Stimulated activated CD4-positive, alpha-beta T cell treated with anti-CD3 and anti-CD28 coated beads, Interleukin-1b, Interleukin-23, amount 100 ng/mL, for 48 hours (primary cell): ENCODE measurements at regions not wholly inside any gene's neighbourhood (a gene's known extent, or its start where the extent isn't known, plus 50 kb on each side); places are given as distances from the start of the nearest gene placed in this dataset.
"Not testable (repeated sequence)": the region's sequence is repeated elsewhere in the genome, so short reads cannot be mapped to it uniquely, and the experiment has no call there.

Source experiments
- DNase-seq: peaks from one replicate; pipeline ENCODE4 v3.0.0-alpha.2; 2020

- DNase-seq: no peak
Observed at GRCh38 chr5:44943647-44944046, 134.9 kb downstream of the MRPS30 start.

DNA sequence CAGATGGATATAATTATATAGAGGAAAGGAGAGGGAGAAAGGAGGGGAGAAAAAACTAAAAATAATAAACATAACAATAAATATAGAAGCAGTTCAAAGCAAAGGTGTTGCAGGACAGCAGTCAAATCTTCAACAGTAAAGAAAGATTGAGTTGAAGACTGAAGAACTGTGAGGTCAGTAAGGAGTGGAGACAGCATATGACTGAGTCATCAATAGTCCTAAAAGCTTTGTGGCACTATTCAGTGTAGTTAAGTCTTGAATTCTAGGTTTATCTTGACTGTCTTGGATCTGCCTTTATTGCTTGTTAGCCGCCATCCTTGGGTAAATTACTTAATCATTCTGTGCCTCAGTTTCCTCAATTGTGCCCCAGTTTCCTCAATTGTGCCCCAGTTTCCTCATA lies 137.0 kb downstream of the MRPS30 start:
- DNase-seq: no peak

DNA sequence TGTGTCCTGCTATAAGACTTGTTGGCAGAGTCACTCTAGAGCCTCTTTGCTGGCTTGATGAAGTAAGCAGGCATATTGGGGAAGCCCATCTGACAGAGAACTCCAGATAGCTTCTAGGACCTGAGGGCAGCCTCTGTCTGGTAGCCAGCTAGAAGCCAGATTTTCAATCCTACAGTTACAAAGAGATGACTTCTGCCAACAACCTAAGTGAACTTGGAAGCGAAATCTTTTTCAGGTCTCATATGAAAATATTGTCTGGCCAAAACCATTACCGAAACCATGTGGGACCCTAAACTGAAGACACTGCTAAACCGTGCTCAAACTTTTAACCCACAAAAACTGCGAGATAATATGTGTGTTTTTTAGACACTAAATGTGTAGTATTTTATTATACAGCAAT lies 140.9 kb downstream of the MRPS30 start:
- DNase-seq: no peak

GRCh38 chr5:44951371-44951770 lies 142.6 kb downstream of the MRPS30 start:
- DNase-seq: no peak

DNA sequence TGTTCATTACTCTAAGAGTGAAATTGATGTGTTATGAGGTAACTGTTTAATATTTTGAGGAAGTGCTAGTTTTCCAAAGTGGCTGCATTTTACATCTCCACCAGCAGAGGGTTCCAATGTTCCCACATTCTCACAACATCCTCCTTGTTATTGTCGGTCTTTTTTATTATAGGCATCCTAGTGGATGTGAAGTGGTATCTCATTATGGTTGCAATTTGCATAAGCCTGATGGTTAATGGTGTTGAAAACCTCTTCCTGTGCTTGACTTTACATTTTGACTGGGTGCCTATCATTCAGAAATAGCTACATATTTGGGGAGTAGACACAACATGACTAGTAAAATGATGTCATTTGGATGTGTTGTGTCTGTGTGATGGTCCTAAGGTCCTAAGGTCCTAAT lies 143.6 kb downstream of the MRPS30 start:
- no peak for DNase-seq

- no peak for DNase-seq
Observed at GRCh38 chr5:44953078-44953477, 144.3 kb downstream of the MRPS30 start.

DNA sequence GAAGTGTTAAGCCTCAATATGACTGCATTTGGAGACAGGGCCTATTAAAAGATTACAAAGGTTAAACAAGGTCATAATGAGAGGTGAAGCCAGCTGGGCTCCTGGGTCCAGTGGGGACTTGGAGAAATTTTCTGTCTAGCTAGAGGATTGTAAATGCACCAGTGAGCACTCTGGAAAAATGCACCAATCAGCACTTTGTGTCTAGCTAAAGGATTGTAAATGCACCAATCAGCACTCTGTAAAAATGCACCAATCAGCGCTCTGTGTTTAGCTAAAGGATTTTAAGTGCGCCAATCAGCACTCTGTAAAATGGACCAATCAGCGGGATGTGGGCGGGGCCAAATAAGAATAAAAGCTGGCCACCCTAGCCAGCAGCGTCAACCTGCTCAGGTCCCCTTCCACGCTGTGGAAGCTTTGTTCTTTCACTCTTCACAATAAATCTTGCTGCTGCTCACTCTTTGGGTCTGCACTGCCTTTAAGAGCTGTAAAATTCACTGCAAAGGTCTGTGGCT lies 150.3 kb downstream of the MRPS30 start:
- not testable (repeated sequence) for DNase-seq

DNA sequence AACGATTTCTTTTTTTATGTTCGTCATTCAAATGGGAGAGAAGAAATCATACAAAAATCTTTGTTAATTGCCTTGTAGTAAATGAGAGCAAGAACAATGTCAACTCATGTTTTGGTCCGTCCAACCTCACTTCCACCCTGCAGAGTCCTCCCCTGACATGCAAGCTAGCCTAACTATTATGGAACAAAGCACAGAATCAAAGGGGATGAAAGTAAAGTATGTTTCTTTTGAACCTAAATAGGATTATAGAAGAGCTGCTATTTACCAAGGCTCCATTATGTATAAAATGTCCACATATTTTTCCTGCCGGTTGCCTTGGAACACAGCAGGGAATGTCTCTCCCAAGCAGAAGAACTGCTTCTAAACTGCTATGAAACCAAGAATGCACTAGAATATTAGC lies 161.1 kb downstream of the MRPS30 start:
- DNase-seq: no peak

DNA sequence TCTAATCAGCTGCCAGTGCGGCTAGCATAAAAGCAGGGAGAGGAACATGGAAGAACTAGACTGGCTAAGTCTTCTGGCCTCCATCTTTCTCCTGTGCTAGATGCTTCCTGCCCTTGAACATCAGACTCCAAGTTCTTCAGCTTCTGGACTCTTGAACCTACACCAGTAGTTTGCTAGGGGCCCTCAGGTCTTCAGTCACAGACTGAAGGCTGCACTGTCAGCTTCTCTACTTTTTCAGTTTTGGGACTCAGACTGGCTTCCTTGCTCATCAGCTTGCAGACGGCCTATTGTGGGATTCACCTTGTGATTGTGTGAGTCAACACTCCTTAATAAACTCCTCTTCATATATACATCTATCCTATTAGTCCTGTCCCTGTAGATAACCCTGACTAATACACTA lies 162.2 kb downstream of the MRPS30 start:
- not testable (repeated sequence) for DNase-seq

- DNase-seq: no peak
Observed at GRCh38 chr5:44974813-44975212, 166.1 kb downstream of the MRPS30 start.

GRCh38 chr5:44981708-44982107 lies 173.0 kb downstream of the MRPS30 start:
- no peak for DNase-seq

- DNase-seq: no peak
Observed at GRCh38 chr5:44983006-44983405, 174.3 kb downstream of the MRPS30 start.

DNA sequence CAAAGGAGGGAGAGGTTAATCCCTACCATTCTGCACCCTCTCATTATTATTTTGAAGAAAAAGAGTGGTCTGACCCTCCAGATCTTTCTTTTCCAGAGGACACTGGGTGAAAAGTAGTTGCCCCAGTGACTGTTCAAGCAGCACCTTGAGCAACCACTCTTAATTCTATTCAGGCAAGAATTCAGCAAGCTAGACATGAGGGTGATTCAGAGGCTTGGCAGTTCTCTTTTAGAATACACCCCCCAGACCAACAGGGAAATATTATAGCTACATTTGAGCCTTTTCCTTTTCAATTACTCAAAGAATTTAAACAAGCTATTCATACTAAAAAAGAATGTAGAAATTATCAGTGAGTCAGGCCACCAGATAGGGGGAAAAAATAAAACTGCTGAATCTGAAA lies 178.3 kb downstream of the MRPS30 start:
- DNase-seq: no peak

- no peak for DNase-seq
Observed at GRCh38 chr5:44991693-44992092, 182.9 kb downstream of the MRPS30 start.

DNA sequence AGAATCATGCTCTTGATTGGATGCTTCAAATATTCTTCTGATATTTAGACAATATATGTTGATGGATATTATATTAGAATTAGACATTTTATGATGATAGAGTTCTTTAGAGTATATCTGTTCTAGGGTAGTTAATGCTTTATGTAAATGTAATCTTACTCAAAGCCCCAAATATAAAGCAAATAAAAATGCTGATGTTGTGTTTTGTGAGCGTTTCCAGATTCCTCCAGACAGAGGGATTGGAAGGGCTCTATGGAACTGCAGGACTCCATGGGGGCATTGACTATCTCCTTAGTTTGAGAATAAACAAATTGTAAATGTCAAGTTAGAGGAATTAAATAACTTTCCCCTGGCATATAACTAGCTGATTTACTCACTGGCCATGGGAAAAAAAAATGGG lies 184.5 kb downstream of the MRPS30 start:
- DNase-seq: no peak

DNA sequence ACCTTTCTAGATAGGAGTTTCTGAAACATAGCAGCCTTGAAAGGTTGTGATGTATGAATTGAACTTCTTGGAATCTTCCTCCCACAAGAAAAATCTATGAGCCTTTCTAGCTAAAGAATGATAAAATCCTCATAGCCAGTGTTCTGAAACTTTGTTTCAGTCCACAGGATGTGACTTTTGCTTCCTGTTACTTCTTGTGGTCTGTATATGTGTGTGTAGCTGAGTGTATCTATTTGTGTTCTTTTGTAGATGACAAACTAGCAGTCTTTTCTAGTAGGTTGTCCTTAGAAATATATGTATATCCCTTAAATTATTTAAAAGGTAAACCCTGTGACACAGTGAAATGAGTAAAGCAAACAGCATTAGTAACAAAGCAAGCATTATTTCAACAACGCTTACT lies 188.8 kb downstream of the MRPS30 start:
- DNase-seq: no peak

DNA sequence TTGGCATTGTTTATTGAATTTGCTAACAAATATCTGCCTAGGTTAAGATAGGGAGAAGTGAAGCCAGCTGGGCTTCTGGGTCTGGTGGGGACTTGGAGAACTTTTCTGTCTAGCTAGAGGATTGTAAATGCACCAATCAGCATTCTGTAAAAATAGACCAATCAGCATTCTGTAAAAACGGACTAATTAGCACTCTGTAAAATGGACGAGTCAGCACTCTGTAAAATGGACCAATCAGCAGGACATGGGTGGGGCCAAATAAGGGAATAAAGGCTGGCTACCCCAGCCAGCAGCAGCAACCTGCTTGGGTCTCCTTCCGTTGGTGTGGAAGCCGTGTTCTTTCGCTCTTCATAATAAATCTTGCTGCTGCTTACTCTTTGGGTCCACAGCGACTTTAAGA lies 198.4 kb downstream of the MRPS30 start:
- DNase-seq: not testable (repeated sequence)

DNA sequence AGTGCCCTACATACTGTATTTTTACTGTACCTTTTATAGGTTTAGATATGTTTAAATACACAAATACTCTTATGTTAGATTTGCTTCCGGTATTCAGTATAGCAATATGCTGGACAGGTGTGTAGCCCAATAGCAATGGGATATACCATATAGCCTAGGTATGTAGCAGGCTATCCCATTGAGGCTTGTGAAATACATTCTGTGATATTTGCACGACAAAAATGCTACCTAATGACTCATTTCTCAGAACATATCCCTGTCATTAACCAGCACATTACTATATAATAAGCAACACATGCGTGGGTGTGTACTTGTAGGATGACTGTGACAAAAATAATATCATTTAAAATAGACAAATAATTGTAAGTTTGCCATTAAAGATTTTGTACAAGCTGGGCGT lies 208.8 kb downstream of the MRPS30 start:
- no peak for DNase-seq

DNA sequence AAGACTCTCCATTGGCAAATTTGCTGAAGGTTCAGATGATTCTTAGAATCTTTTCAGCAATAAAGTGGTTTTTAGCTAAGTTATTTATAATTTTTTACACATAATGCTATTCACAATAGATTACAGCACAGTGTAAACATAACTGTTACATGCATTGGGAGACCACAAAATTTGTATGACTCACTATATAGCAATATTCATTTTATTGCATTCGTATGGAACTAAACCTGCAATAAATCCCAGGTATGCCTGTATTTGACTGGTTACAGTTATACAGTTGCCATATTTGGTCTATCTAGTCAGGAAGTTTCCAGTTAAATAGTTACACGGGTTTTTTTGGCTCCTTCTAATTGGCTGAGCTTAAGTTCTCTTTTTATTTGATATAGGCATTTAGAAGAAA lies 220.8 kb downstream of the MRPS30 start:
- no peak for DNase-seq

DNA sequence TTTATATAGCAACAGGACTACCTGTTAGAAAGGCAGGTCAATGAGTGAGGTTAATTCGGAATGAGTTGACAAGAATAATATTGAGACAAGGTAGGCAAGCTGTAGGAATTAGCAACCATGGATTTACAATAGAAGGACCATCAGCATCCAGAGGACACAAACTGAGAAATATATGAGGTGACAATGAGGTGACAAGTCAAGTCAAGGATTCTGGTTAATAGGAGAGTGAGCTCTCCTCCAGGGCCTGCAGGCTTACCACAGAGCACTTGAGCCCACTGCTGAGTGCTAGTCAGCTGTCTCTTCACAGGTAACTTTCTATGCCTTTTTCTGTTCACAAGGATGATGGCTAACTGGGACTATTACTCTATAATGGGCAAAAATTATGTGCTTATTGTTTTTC lies 227.2 kb downstream of the MRPS30 start:
- DNase-seq: no peak

GRCh38 chr5:45037927-45038326 lies 229.2 kb downstream of the MRPS30 start:
- no peak for DNase-seq

- DNase-seq: no peak
Observed at GRCh38 chr5:45038366-45038987, 229.7 kb downstream of the MRPS30 start.

- DNase-seq: no peak
Observed at GRCh38 chr5:45042283-45042682, 233.5 kb downstream of the MRPS30 start.

- no peak for DNase-seq
Observed at GRCh38 chr5:45057564-45057963, 248.8 kb downstream of the MRPS30 start.

DNA sequence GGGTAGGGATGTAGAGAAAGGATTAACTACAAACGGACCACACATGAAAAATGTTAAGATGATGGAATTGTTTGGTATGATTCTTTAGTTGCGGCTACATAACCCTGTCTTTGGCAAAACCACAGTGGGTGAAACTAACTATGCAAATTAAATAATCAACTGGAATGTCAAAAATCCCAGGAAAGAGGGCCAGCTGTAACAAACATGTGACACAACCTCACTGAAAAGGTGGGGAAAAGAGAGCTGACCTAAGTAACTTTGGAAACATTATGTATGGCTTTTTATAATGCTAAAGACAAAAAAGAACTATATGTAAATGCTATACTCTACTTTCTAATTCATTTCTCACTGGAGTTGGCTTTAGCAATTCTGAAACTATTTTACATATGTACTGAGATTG lies 252.0 kb downstream of the MRPS30 start:
- DNase-seq: no peak

- DNase-seq: no peak
Observed at GRCh38 chr5:45062044-45062443, 253.3 kb downstream of the MRPS30 start.
